OCI-LY7 (cell line): ENCODE measurements at regions not wholly inside any gene's neighbourhood (a gene's known extent, or its start where the extent isn't known, plus 50 kb on each side); places are given as distances from the start of the nearest gene placed in this dataset.

Source experiments
- BruUV-seq: library from RNA; stranded (reverse); fragments of 400-500 nt; replicated peaks from 2 replicates; lab custom pipeline; 2021; lab: Mats Ljungman, UMichigan
- CTCF ChIA-PET: fragments of 300-600 bp; sonication (Branson Sonifier 250); formaldehyde crosslinking; loops from one replicate; lab custom pipeline; 2022; ENCODE audit warnings: antibody characterized with exemption; ENCODE audit not compliant: unreplicated experiment; lab: Charles Lee
- POLR2A ChIA-PET: fragments of 300-600 bp; sonication (Branson Sonifier 250); formaldehyde crosslinking; loops from one replicate; lab custom pipeline; 2022; ENCODE audit warnings: antibody characterized with exemption; lab: Charles Lee
- DNase-seq: peaks from one replicate; pipeline ENCODE4 v3.0.0-alpha.2; 2015; ENCODE audit warnings: low spot score
- H2AFZ ChIP-seq: fragments of 200-600 bp; sonication (generic), shearing (Covaris generic); 2 replicates; pipeline ENCODE4 v1.6.1; 2014; ENCODE audit warnings: mild to moderate bottlenecking, antibody characterized with exemption, low read length, moderate library complexity
- H3K27ac ChIP-seq: fragments of 200-600 bp; sonication (generic); 2 replicates; pipeline ENCODE4 v1.5.1; 2014; ENCODE audit warnings: mixed run types, low read depth, mild to moderate bottlenecking, moderate library complexity, low read length, inconsistent platforms; ENCODE audit not compliant: poor library complexity, severe bottlenecking
- H3K36me3 ChIP-seq: fragments of 200-600 bp; sonication (generic); 2 replicates; pipeline ENCODE4 v1.6.1; 2014; ENCODE audit warnings: mild to moderate bottlenecking, antibody characterized with exemption, low read length, moderate library complexity, mixed read lengths; ENCODE audit not compliant: insufficient read depth
- H3K4me1 ChIP-seq: fragments of 200-600 bp; sonication (generic); 2 replicates; pipeline ENCODE4 v1.5.1; 2014; ENCODE audit warnings: mild to moderate bottlenecking, low read length; ENCODE audit not compliant: insufficient read depth, poor library complexity, severe bottlenecking
- H3K4me2 ChIP-seq: fragments of 200-600 bp; sonication (generic); 2 replicates; pipeline ENCODE4 v1.6.1; 2014; ENCODE audit warnings: mild to moderate bottlenecking, low read length
- H3K4me3 ChIP-seq: fragments of 200-600 bp; sonication (generic); 2 replicates; pipeline ENCODE4 v1.5.1; 2014; ENCODE audit warnings: mild to moderate bottlenecking, low read depth, low read length; ENCODE audit not compliant: poor library complexity, severe bottlenecking
- H3K79me2 ChIP-seq: fragments of 200-600 bp; sonication (generic); 2 replicates; pipeline ENCODE4 v1.6.1; 2016; ENCODE audit warnings: low read depth, mild to moderate bottlenecking, low read length, moderate library complexity, mixed read lengths; ENCODE audit not compliant: insufficient read depth
- H3K9me2 ChIP-seq: fragments of 200-600 bp; sonication (generic); 2 replicates; pipeline ENCODE4 v1.6.1; 2016; ENCODE audit warnings: mild to moderate bottlenecking, low read length, mixed read lengths; ENCODE audit not compliant: insufficient read depth
- H3K9me3 ChIP-seq: fragments of 200-600 bp; sonication (generic); 2 replicates; pipeline ENCODE4 v1.6.1; 2014; ENCODE audit warnings: mild to moderate bottlenecking, mixed run types, low read length, mixed read lengths
- H4K20me1 ChIP-seq: fragments of 200-600 bp; sonication (generic); 2 replicates; pipeline ENCODE4 v1.6.1; 2014; ENCODE audit warnings: mild to moderate bottlenecking, antibody characterized with exemption, low read length, moderate library complexity, mixed read lengths; ENCODE audit not compliant: insufficient read depth
- EZH2phosphoT487 ChIP-seq: fragments of 200-600 bp; sonication (generic); IDR thresholded peaks from 2 replicates; pipeline ENCODE4 v1.6.1; 2018; ENCODE audit warnings: low read depth, borderline replicate concordance, mild to moderate bottlenecking, mixed run types, antibody characterized with exemption, low read length, moderate library complexity, mixed read lengths
- intact Hi-C: fragments of 100-400 bp; cut with micrococcal nuclease; formaldehyde crosslinking; loops from one replicate; pipeline ENCODE4 v1.10.0; 2022; ENCODE audit not compliant: unreplicated experiment
- TF ChIP-seq, protein P1 (sequence below): fragments of 200-600 bp; sonication (generic); conservative IDR thresholded peaks from 2 replicates; pipeline ENCODE4 v1.5.1; 2014; ENCODE audit warnings: mild to moderate bottlenecking, antibody characterized with exemption, low read length, moderate library complexity, mixed read lengths

DNA sequence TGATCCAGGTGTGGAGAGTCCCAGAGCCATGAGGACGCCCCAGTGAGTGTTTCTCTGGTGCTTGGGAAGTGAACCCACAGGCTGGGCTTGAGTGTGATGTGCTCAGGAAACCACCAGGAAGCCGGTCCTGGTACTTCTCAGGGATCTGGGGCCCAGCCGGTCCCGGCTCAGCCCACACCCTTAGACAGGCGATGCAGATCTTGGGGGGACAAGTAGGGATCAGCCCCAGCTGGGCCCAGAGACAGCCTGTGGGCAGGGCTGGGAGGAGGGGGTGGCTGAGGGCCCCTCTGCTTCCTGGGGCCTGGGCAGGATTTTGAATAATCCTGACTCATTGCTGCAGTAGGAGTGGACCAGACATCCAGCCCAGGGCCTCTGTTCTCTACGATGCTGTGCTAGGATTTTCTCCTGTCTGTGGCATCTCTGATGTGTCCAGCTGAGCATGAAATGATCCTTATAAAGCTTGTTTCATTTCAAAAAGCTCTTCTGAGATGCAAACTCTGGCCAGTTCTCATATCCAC, 698.0 kb downstream of the PTPRU start:
- Histone ChIP-seq H3K4me3 (no peak overlapping the region), H3K9me3 (no peaks in the 10 kb centered on the region), H3K79me2 (no peaks in the 10 kb centered on the region), H3K36me3 (no peaks in the 10 kb centered on the region), H3K4me2 (no peak overlapping the region), H3K9me2 (no peaks in the 10 kb centered on the region), H3K4me1 (no peaks in the 10 kb centered on the region), H2AFZ (no peak overlapping the region), H4K20me1 (no peaks in the 10 kb centered on the region), H3K27ac (no peak overlapping the region)
- CTCF ChIA-PET, result no interaction called here
- no peak for DNase-seq
- intact Hi-C loops, result no loop called here
- no peak for TF ChIP-seq EZH2phosphoT487
- TF ChIP-seq, protein P1, sequence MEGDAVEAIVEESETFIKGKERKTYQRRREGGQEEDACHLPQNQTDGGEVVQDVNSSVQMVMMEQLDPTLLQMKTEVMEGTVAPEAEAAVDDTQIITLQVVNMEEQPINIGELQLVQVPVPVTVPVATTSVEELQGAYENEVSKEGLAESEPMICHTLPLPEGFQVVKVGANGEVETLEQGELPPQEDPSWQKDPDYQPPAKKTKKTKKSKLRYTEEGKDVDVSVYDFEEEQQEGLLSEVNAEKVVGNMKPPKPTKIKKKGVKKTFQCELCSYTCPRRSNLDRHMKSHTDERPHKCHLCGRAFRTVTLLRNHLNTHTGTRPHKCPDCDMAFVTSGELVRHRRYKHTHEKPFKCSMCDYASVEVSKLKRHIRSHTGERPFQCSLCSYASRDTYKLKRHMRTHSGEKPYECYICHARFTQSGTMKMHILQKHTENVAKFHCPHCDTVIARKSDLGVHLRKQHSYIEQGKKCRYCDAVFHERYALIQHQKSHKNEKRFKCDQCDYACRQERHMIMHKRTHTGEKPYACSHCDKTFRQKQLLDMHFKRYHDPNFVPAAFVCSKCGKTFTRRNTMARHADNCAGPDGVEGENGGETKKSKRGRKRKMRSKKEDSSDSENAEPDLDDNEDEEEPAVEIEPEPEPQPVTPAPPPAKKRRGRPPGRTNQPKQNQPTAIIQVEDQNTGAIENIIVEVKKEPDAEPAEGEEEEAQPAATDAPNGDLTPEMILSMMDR, result no peak
- POLR2A ChIA-PET, result no interaction called here
- BruUV-seq, result no TSS peak

DNA sequence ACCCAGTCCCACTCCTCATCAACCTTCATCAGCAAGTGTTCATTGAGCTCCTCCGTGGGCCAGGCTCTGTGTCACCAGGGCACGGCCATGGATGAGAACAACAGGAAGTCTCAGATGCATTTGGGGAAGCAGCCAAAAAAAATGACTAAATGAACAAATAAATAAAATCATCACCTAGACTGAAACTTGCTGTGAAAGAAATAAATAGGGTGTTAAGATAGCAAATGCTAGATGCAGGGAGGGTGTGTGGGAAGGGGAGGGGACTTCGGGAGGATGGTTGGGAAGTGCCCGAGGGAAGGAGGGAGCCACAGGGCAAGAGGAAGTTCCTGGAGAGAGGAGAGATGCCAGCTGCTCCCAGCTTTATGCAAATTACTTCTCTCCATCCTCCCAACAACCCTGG, 696.7 kb downstream of the PTPRU start:
- intact Hi-C loops, result no loop called here
- H3K36me3 ChIP-seq, result no peaks in the 10 kb centered on the region
- ChIA-PET POLR2A (interaction anchor here (0.7 kb wide), 1 partner anchor 217 kb away, joined by 3 read pairs; no protein-coding TSS in a partner anchor), CTCF (no interaction called here)
- TF ChIP-seq, protein P1, result no peak
- TF ChIP-seq EZH2phosphoT487, result no peak
- BruUV-seq, result no TSS peak
- H3K9me2 ChIP-seq, result no peaks in the 10 kb centered on the region
- H3K9me3 ChIP-seq, result no peaks in the 10 kb centered on the region
- H3K4me2 ChIP-seq, result no peak overlapping the region
- H3K79me2 ChIP-seq, result no peaks in the 10 kb centered on the region
- no peak for DNase-seq
- H4K20me1 ChIP-seq, result no peaks in the 10 kb centered on the region
- no peak overlapping the region for H3K4me3 ChIP-seq
- H3K27ac ChIP-seq, result no peak overlapping the region
- H3K4me1 ChIP-seq, result no peaks in the 10 kb centered on the region
- no peak overlapping the region for H2AFZ ChIP-seq

DNA sequence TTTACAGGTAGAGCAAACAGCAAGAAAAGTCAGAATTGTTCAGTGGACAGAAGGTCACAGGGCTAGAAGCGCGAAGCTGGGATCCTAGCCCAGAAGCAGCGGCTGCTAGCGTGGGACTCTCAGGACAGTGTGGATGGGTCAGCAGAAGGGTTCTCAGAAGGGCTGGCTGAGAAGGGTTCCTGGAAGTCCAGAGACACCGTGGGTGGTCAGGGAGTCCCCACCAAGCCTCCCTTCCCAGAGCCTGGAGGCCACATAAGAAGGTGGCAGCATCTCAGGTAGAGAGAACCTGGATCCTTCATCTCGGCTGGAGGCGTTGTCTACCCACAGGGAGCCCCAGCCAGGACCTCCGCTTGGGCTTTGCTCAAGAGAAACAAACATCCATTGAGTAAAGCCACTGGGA, 696.3 kb downstream of the PTPRU start:
- H2AFZ ChIP-seq, result no peak overlapping the region
- H3K4me2 ChIP-seq, result no peak overlapping the region
- ChIA-PET CTCF (no interaction called here), POLR2A (no interaction called here)
- intact Hi-C loops, result no loop called here
- H3K9me2 ChIP-seq, result no peaks in the 10 kb centered on the region
- TF ChIP-seq, protein P1, result no peak
- no peak for TF ChIP-seq EZH2phosphoT487
- no peaks in the 10 kb centered on the region for H4K20me1 ChIP-seq
- no peak overlapping the region for H3K27ac ChIP-seq
- H3K36me3 ChIP-seq, result no peaks in the 10 kb centered on the region
- H3K4me3 ChIP-seq, result no peak overlapping the region
- DNase-seq, result no peak
- BruUV-seq, result no TSS peak
- H3K9me3 ChIP-seq, result no peaks in the 10 kb centered on the region
- no peaks in the 10 kb centered on the region for H3K79me2 ChIP-seq
- H3K4me1 ChIP-seq, result no peaks in the 10 kb centered on the region
